ENCODE measurements at regions not wholly inside any gene's neighbourhood (a gene's known extent, or its start where the extent isn't known, plus 50 kb on each side); places are given as distances from the start of the nearest gene placed in this dataset.

DNA sequence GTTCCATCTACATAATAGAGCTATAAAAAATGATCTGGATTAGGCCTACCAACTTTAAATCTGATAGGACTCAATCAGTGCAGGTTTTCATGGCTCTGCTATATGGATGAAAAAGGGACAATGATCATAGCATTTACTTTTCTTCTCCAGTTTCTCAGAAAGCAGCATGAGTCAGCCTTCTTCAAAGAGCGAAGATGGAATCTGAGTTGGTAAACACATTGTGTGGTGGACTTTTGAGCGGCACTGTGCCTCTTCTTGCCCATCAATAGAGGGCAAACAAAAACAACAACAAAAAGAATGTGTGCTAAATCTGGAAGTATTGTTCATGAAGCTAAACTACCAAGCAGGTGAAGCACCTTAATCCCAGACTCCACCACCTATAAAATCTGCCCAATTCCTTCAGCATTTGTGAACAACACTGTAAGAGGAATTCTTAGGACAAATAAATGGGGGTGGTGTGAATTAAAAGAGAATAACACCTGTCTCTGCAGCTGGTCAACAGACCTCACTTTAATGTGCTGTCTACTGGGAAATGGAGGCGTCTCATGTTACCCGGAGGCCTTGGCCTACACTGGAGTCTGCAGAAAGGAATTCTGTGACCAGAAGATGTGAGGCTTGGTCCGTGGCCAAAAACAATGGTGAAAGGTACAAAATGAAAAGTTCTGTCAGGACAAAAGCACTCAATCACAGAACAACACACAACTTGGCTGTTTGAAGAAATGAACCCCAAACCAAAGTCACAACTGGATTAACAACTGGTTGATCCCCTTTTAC is 609.0 kb downstream of the IRS1 start (continued):
- TF ChIP-seq ZNF704 (CRISPR knock-in tag; IDR thresholded peaks at IDR 0.05; ENCODE audit: borderline replicate concordance) (no peak), ZNF230 (CRISPR knock-in tag; IDR thresholded peaks at IDR 0.05) (no peak), FOXP1 (IDR thresholded peaks at IDR 0.05) (peak; percentile 84), FOXP1 (CRISPR knock-in tag; IDR thresholded peaks at IDR 0.05) (peak; percentile 100), SP1 (IDR thresholded peaks at IDR 0.05) (no peak), SP1 (CRISPR knock-in tag; IDR thresholded peaks at IDR 0.05) (no peak), JUN (CRISPR knock-in tag; IDR thresholded peaks at IDR 0.05) (peak; percentile 50; the same call in 1 of the 2 replicates), MED13 (CRISPR knock-in tag; IDR thresholded peaks at IDR 0.05) (no peak), ZBTB1 (CRISPR knock-in tag; IDR thresholded peaks at IDR 0.05; ENCODE audit: borderline replicate concordance) (no peak), ZFP36L2 (CRISPR knock-in tag; IDR thresholded peaks at IDR 0.05) (no peak), ATF7-NPFF (CRISPR knock-in tag; IDR thresholded peaks at IDR 0.05; ENCODE audit: low read depth) (no peak), MLLT10 (CRISPR knock-in tag; IDR thresholded peaks at IDR 0.05) (no peak), HMGA1 (CRISPR knock-in tag; conservative IDR thresholded peaks at IDR 0.05) (no peak), EHMT2 (IDR thresholded peaks at IDR 0.05; ENCODE audit: borderline replicate concordance, low read depth, low read length) (0 out of 2 replicates have a peak, but pooled peaks have one; percentile 49), SP140L (CRISPR knock-in tag; IDR thresholded peaks at IDR 0.05; ENCODE audit: borderline replicate concordance) (no peak), HMG20A (CRISPR knock-in tag; IDR thresholded peaks at IDR 0.05; ENCODE audit: borderline replicate concordance) (peak; percentile 98; the same call in 1 of the 2 replicates), ZNF878 (CRISPR knock-in tag; IDR thresholded peaks at IDR 0.05) (peak; percentile 83; the same call in 1 of the 2 replicates), NCOA5 (CRISPR knock-in tag; IDR thresholded peaks at IDR 0.05) (no peak), ZNF781 (CRISPR knock-in tag; IDR thresholded peaks at IDR 0.05; ENCODE audit: borderline replicate concordance, not compliant biosample characterization) (no peak), ZNF598 (CRISPR knock-in tag; IDR thresholded peaks at IDR 0.05; ENCODE audit: borderline replicate concordance) (no peak), FUBP1 (CRISPR knock-in tag; IDR thresholded peaks at IDR 0.05; ENCODE audit: borderline replicate concordance) (no peak)
- TF ChIP-seq, protein P1, sequence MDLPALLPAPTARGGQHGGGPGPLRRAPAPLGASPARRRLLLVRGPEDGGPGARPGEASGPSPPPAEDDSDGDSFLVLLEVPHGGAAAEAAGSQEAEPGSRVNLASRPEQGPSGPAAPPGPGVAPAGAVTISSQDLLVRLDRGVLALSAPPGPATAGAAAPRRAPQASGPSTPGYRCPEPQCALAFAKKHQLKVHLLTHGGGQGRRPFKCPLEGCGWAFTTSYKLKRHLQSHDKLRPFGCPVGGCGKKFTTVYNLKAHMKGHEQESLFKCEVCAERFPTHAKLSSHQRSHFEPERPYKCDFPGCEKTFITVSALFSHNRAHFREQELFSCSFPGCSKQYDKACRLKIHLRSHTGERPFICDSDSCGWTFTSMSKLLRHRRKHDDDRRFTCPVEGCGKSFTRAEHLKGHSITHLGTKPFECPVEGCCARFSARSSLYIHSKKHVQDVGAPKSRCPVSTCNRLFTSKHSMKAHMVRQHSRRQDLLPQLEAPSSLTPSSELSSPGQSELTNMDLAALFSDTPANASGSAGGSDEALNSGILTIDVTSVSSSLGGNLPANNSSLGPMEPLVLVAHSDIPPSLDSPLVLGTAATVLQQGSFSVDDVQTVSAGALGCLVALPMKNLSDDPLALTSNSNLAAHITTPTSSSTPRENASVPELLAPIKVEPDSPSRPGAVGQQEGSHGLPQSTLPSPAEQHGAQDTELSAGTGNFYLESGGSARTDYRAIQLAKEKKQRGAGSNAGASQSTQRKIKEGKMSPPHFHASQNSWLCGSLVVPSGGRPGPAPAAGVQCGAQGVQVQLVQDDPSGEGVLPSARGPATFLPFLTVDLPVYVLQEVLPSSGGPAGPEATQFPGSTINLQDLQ (CRISPR knock-in tag; IDR thresholded peaks at IDR 0.05), result no peak
- TF ChIP-seq, protein P2, sequence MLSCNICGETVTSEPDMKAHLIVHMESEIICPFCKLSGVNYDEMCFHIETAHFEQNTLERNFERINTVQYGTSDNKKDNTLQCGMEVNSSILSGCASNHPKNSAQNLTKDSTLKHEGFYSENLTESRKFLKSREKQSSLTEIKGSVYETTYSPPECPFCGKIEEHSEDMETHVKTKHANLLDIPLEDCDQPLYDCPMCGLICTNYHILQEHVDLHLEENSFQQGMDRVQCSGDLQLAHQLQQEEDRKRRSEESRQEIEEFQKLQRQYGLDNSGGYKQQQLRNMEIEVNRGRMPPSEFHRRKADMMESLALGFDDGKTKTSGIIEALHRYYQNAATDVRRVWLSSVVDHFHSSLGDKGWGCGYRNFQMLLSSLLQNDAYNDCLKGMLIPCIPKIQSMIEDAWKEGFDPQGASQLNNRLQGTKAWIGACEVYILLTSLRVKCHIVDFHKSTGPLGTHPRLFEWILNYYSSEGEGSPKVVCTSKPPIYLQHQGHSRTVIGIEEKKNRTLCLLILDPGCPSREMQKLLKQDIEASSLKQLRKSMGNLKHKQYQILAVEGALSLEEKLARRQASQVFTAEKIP (CRISPR knock-in tag; IDR thresholded peaks at IDR 0.05; ENCODE audit: borderline replicate concordance), result no peak
- TF ChIP-seq, protein P3, sequence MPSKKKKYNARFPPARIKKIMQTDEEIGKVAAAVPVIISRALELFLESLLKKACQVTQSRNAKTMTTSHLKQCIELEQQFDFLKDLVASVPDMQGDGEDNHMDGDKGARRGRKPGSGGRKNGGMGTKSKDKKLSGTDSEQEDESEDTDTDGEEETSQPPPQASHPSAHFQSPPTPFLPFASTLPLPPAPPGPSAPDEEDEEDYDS (CRISPR knock-in tag; IDR thresholded peaks at IDR 0.05), result no peak
